Body of pancreas (tissue), 4 donors: ENCODE measurements at regions not wholly inside any gene's neighbourhood (a gene's known extent, or its start where the extent isn't known, plus 50 kb on each side); places are given as distances from the start of the nearest gene placed in this dataset.

Experiments
- POLR2A ChIP-seq, 3 donors: fragments of 450-650 bp; IDR thresholded peaks; one replicate each; pipeline ENCODE4 v1.6.1; 2016; ENCODE audit warnings: antibody characterized with exemption in 3 of 3, mild to moderate bottlenecking in 2 of 3
- TF ChIP-seq, protein P1 (sequence below), 7 experiments: fragments of 450-650 bp in 4 of 7; fragments of 200-600 bp in 3 of 7; sonication (generic) in 3 of 7; IDR thresholded peaks; one replicate each; pipeline ENCODE4 v1.5.1; 2016 to 2019; ENCODE audit warnings: antibody characterized with exemption in 7 of 7

DNA sequence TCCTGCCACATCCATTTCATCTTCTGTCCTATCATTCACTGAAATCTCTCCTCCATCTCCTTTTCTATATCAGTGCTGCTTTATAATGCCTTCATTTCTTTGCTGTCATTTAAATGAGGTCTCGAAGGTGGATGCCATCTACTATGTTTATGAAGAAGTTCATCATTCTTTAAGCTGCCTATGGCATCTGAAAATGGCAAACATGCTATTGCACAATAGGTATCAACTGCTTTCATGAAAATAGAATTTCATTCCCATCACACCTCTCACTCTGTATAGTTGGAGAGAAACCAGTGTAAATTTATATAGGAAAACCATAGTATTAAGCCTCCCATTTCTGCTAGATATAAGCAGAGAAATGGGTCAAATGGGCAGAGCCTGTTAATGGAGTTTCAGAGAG, 100.2 kb downstream of the FGF9 start:
- TF ChIP-seq, protein P1, sequence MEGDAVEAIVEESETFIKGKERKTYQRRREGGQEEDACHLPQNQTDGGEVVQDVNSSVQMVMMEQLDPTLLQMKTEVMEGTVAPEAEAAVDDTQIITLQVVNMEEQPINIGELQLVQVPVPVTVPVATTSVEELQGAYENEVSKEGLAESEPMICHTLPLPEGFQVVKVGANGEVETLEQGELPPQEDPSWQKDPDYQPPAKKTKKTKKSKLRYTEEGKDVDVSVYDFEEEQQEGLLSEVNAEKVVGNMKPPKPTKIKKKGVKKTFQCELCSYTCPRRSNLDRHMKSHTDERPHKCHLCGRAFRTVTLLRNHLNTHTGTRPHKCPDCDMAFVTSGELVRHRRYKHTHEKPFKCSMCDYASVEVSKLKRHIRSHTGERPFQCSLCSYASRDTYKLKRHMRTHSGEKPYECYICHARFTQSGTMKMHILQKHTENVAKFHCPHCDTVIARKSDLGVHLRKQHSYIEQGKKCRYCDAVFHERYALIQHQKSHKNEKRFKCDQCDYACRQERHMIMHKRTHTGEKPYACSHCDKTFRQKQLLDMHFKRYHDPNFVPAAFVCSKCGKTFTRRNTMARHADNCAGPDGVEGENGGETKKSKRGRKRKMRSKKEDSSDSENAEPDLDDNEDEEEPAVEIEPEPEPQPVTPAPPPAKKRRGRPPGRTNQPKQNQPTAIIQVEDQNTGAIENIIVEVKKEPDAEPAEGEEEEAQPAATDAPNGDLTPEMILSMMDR (IDR thresholded peaks at IDR 0.05): no peak
- TF ChIP-seq POLR2A (IDR thresholded peaks at IDR 0.05): no peak
